Spleen (tissue), 11 donors: ENCODE measurements at regions not wholly inside any gene's neighbourhood (a gene's known extent, or its start where the extent isn't known, plus 50 kb on each side); places are given as distances from the start of the nearest gene placed in this dataset.

ENCODE experiments used
- DNase-seq: peaks from one replicate; pipeline ENCODE4 v3.0.0-alpha.2; 2020
- H3K27ac ChIP-seq, 8 donors: fragments of 200-600 bp; sonication (generic) in 7 of 8; 1 replicate in 4 of 8; 2 replicates in 4 of 8; pipeline versions ENCODE4 v1.5.0 to v1.8.0; 2016 to 2021; ENCODE audit warnings: inconsistent platforms in 4 of 8, mild to moderate bottlenecking in 4 of 8, moderate library complexity in 1 of 8
- H3K27me3 ChIP-seq, 7 donors: fragments of 200-600 bp; sonication (generic) in 6 of 7; replicated peaks in 1 of 7; 1 replicate in 4 of 7; 2 replicates in 3 of 7; pipeline versions ENCODE4 v1.5.0 to v1.8.0; 2016 to 2021; ENCODE audit warnings: inconsistent platforms in 3 of 7, mild to moderate bottlenecking in 1 of 7
- H3K36me3 ChIP-seq, 6 donors: fragments of 200-600 bp; sonication (generic) in 5 of 6; 1 replicate in 4 of 6; 2 replicates in 2 of 6; pipeline versions ENCODE4 v1.5.0 to v1.8.0; 2016 to 2021; ENCODE audit warnings: inconsistent platforms in 2 of 6
- H3K4me1 ChIP-seq, 6 donors: fragments of 200-600 bp; sonication (generic) in 5 of 6; 1 replicate in 3 of 6; 2 replicates in 3 of 6; pipeline versions ENCODE4 v1.5.0 to v1.8.0; 2016 to 2021; ENCODE audit warnings: inconsistent platforms in 3 of 6
- H3K4me3 ChIP-seq, 8 donors: fragments of 200-600 bp; sonication (generic) in 7 of 8; 1 replicate in 4 of 8; 2 replicates in 4 of 8; pipeline versions ENCODE4 v1.5.0 to v1.8.0; 2016 to 2021; ENCODE audit warnings: inconsistent platforms in 4 of 8, mild to moderate bottlenecking in 4 of 8, moderate library complexity in 2 of 8
- H3K9me3 ChIP-seq, 8 donors: fragments of 200-600 bp; sonication (generic) in 7 of 8; 1 replicate in 4 of 8; 2 replicates in 4 of 8; pipeline versions ENCODE4 v1.5.0 to v1.8.0; 2016 to 2021; ENCODE audit warnings: inconsistent platforms in 4 of 8
- CTCF ChIP-seq, 11 experiments: fragments of 200-600 bp in 7 of 11; fragments of 450-650 bp in 4 of 11; sonication (generic) in 4 of 11; IDR thresholded peaks in 8 of 11; conservative IDR thresholded peaks in 3 of 11; 1 replicate in 7 of 11; 2 replicates in 4 of 11; pipeline versions ENCODE4 v1.4.0 to v1.8.0; 2016 to 2021; ENCODE audit warnings: antibody characterized with exemption in 11 of 11, inconsistent platforms in 4 of 11, mild to moderate bottlenecking in 1 of 11
- POLR2A ChIP-seq, 3 donors: fragments of 450-650 bp; IDR thresholded peaks; one replicate each; pipeline ENCODE4 v1.5.1; 2017; ENCODE audit warnings: antibody characterized with exemption in 3 of 3, mild to moderate bottlenecking in 1 of 3
- POLR2AphosphoS5 ChIP-seq, 3 donors: sonication (generic); formaldehyde crosslinking; IDR thresholded peaks; one replicate each; pipeline ENCODE4 v1.5.1; 2017; ENCODE audit warnings: antibody characterized with exemption in 3 of 3
- WGBS, 5 donors: extraction: QIAGEN DNeasy Blood & Tissue Kit in 3 of 5; methylation state at CpG; one replicate each; pipeline versions ENCODE4 v1.1.5 to v1.1.7; 2013 to 2018; 5-methylcytosine and 5-hydroxymethylcytosine counted together
- intact Hi-C: fragments of 100-400 bp; cut with DNase I; formaldehyde crosslinking; loops from one replicate; pipeline ENCODE4 v1.15.0; 2023; ENCODE audit warnings: low total_unique reads
- donor health status: healthy with polysubstance abuse.
- donor health status: DM: no; HTN: no; CAD: no; lungs with moderate emphysema.
- donor health status: DM: no; HTN: no; CAD: no.
- donor health status: Bipolar disorder and iron deficiency.
- donor health status: healthy.
- donor health status: DM: no; HTN: no; CAD: no.
- donor health status: DM: yes; HTN: yes; CAD: no.

- Histone ChIP-seq H3K27me3 (peaks cover 0 to 20% (median 0%) of the 10 kb centered on the region in 7 donors), H3K4me3 (no peak overlapping the region), H3K9me3 (no peaks in the 10 kb centered on the region), H3K27ac (no peak overlapping the region), H3K36me3 (no peaks in the 10 kb centered on the region), H3K4me1 (no peaks in the 10 kb centered on the region)
- no peak for TF ChIP-seq POLR2AphosphoS5 (IDR thresholded peaks at IDR 0.05)
- no peak for TF ChIP-seq CTCF (IDR thresholded peaks at IDR 0.05 in 8 of 11, conservative IDR thresholded peaks at IDR 0.05 in 3 of 11)
- TF ChIP-seq POLR2A (IDR thresholded peaks at IDR 0.05): no peak
- intact Hi-C loops: no loop called here
- no peak for DNase-seq
- 73 to 85% (median 76%) methylated on average over 8 of the region's 8 CpGs for WGBS, 5 donors
Measured at GRCh38 chr14:96683562-96684289, 113.5 kb upstream of the VRK1 start.

GRCh38 chr14:96686126-96686525 lies 111.1 kb upstream of the VRK1 start:
- WGBS, 5 donors: 67 to 76% (median 70%) methylated on average over 3 of the region's 3 CpGs
- no peaks in the 10 kb centered on the region for H3K36me3 ChIP-seq
- no peaks in the 10 kb centered on the region for H3K4me1 ChIP-seq
- H3K4me3 ChIP-seq: no peak overlapping the region
- intact Hi-C loops: no loop called here
- no peaks in the 10 kb centered on the region for H3K9me3 ChIP-seq
- peaks cover 0 to 12% (median 0%) of the 10 kb centered on the region in 7 donors for H3K27me3 ChIP-seq
- H3K27ac ChIP-seq: no peak overlapping the region
- no peak for DNase-seq
- TF ChIP-seq CTCF (IDR thresholded peaks at IDR 0.05 in 8 of 11, conservative IDR thresholded peaks at IDR 0.05 in 3 of 11) (no peak), POLR2A (IDR thresholded peaks at IDR 0.05) (no peak), POLR2AphosphoS5 (IDR thresholded peaks at IDR 0.05) (no peak)

GRCh38 chr14:96688629-96689028 lies 108.6 kb upstream of the VRK1 start:
- H3K27me3 ChIP-seq: peaks cover 0 to 8% (median 0%) of the 10 kb centered on the region in 7 donors
- no peak for DNase-seq
- no peak overlapping the region for H3K4me3 ChIP-seq
- H3K4me1 ChIP-seq: no peaks in the 10 kb centered on the region
- H3K9me3 ChIP-seq: no peaks in the 10 kb centered on the region
- no peaks in the 10 kb centered on the region for H3K36me3 ChIP-seq
- WGBS, 5 donors: 75 to 85% (median 79%) methylated on average over 1 of the region's 1 CpG
- no peak overlapping the region for H3K27ac ChIP-seq
- intact Hi-C loops: no loop called here
- TF ChIP-seq POLR2AphosphoS5 (IDR thresholded peaks at IDR 0.05): no peak
- no peak for TF ChIP-seq POLR2A (IDR thresholded peaks at IDR 0.05)
- no peak for TF ChIP-seq CTCF (IDR thresholded peaks at IDR 0.05 in 8 of 11, conservative IDR thresholded peaks at IDR 0.05 in 3 of 11)

- Histone ChIP-seq H3K36me3 (no peaks in the 10 kb centered on the region), H3K9me3 (no peaks in the 10 kb centered on the region), H3K4me1 (no peaks in the 10 kb centered on the region), H3K27me3 (peaks cover 0 to 2% (median 0%) of the 10 kb centered on the region in 7 donors), H3K4me3 (no peak overlapping the region), H3K27ac (no peak overlapping the region)
- TF ChIP-seq CTCF (IDR thresholded peaks at IDR 0.05 in 8 of 11, conservative IDR thresholded peaks at IDR 0.05 in 3 of 11) (no peak), POLR2AphosphoS5 (IDR thresholded peaks at IDR 0.05) (no peak), POLR2A (IDR thresholded peaks at IDR 0.05) (no peak)
- no peak for DNase-seq
- WGBS, 5 donors: 42 to 79% (median 72%) methylated on average over 4 of the region's 4 CpGs
- intact Hi-C loops: no loop called here
Measured at GRCh38 chr14:96690713-96691383, 106.3 kb upstream of the VRK1 start.
